ENCODE measurements at regions not wholly inside any gene's neighbourhood (a gene's known extent, or its start where the extent isn't known, plus 50 kb on each side); places are given as distances from the start of the nearest gene placed in this dataset.

DNA sequence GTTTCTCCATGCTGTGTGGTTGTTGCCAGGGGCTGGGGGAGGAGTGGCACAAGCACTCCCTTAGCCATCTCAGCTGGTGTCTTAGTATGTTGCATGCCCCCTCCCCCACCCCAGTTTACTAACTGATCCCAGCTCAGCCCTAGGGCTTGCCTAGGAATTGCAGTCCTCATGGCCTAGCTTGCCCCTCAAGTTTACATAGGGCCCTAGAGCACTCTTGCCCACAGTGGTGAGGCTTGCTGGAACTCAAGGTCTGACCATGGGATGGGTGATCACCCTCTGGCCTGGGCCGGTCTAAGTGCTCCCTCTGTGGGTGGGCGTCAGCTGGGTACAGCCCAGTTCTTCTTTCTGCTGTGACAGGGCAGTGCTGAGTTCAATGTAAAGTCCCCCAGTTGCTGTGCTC, 156.1 kb upstream of the PIEZO2 start (continued):
- TF ChIP-seq, protein P1, sequence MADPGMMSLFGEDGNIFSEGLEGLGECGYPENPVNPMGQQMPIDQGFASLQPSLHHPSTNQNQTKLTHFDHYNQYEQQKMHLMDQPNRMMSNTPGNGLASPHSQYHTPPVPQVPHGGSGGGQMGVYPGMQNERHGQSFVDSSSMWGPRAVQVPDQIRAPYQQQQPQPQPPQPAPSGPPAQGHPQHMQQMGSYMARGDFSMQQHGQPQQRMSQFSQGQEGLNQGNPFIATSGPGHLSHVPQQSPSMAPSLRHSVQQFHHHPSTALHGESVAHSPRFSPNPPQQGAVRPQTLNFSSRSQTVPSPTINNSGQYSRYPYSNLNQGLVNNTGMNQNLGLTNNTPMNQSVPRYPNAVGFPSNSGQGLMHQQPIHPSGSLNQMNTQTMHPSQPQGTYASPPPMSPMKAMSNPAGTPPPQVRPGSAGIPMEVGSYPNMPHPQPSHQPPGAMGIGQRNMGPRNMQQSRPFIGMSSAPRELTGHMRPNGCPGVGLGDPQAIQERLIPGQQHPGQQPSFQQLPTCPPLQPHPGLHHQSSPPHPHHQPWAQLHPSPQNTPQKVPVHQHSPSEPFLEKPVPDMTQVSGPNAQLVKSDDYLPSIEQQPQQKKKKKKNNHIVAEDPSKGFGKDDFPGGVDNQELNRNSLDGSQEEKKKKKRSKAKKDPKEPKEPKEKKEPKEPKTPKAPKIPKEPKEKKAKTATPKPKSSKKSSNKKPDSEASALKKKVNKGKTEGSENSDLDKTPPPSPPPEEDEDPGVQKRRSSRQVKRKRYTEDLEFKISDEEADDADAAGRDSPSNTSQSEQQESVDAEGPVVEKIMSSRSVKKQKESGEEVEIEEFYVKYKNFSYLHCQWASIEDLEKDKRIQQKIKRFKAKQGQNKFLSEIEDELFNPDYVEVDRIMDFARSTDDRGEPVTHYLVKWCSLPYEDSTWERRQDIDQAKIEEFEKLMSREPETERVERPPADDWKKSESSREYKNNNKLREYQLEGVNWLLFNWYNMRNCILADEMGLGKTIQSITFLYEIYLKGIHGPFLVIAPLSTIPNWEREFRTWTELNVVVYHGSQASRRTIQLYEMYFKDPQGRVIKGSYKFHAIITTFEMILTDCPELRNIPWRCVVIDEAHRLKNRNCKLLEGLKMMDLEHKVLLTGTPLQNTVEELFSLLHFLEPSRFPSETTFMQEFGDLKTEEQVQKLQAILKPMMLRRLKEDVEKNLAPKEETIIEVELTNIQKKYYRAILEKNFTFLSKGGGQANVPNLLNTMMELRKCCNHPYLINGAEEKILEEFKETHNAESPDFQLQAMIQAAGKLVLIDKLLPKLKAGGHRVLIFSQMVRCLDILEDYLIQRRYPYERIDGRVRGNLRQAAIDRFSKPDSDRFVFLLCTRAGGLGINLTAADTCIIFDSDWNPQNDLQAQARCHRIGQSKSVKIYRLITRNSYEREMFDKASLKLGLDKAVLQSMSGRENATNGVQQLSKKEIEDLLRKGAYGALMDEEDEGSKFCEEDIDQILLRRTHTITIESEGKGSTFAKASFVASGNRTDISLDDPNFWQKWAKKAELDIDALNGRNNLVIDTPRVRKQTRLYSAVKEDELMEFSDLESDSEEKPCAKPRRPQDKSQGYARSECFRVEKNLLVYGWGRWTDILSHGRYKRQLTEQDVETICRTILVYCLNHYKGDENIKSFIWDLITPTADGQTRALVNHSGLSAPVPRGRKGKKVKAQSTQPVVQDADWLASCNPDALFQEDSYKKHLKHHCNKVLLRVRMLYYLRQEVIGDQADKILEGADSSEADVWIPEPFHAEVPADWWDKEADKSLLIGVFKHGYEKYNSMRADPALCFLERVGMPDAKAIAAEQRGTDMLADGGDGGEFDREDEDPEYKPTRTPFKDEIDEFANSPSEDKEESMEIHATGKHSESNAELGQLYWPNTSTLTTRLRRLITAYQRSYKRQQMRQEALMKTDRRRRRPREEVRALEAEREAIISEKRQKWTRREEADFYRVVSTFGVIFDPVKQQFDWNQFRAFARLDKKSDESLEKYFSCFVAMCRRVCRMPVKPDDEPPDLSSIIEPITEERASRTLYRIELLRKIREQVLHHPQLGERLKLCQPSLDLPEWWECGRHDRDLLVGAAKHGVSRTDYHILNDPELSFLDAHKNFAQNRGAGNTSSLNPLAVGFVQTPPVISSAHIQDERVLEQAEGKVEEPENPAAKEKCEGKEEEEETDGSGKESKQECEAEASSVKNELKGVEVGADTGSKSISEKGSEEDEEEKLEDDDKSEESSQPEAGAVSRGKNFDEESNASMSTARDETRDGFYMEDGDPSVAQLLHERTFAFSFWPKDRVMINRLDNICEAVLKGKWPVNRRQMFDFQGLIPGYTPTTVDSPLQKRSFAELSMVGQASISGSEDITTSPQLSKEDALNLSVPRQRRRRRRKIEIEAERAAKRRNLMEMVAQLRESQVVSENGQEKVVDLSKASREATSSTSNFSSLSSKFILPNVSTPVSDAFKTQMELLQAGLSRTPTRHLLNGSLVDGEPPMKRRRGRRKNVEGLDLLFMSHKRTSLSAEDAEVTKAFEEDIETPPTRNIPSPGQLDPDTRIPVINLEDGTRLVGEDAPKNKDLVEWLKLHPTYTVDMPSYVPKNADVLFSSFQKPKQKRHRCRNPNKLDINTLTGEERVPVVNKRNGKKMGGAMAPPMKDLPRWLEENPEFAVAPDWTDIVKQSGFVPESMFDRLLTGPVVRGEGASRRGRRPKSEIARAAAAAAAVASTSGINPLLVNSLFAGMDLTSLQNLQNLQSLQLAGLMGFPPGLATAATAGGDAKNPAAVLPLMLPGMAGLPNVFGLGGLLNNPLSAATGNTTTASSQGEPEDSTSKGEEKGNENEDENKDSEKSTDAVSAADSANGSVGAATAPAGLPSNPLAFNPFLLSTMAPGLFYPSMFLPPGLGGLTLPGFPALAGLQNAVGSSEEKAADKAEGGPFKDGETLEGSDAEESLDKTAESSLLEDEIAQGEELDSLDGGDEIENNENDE (IDR thresholded peaks at IDR 0.05; ENCODE audit: low read depth, low read length): no peak
- TF ChIP-seq MAZ (CRISPR knock-in tag; conservative IDR thresholded peaks at IDR 0.05 in 1 of 2, IDR thresholded peaks at IDR 0.05 in 1 of 2) (no peak), DDX20 (tag; IDR thresholded peaks at IDR 0.05; ENCODE audit: low read depth) (no peak), ZNF699 (CRISPR knock-in tag; IDR thresholded peaks at IDR 0.05; ENCODE audit: insufficient replicate concordance) (no peak), ZNF507 (tag; conservative IDR thresholded peaks at IDR 0.05) (no peak), PHB2 (IDR thresholded peaks at IDR 0.05; ENCODE audit: low read depth) (no peak), NCOA4 (IDR thresholded peaks at IDR 0.05; ENCODE audit: partially characterized antibody) (no peak), NFYB (IDR thresholded peaks at IDR 0.05; ENCODE audit: extremely low read depth, insufficient read length) (no peak)
- TF ChIP-seq, protein P2, sequence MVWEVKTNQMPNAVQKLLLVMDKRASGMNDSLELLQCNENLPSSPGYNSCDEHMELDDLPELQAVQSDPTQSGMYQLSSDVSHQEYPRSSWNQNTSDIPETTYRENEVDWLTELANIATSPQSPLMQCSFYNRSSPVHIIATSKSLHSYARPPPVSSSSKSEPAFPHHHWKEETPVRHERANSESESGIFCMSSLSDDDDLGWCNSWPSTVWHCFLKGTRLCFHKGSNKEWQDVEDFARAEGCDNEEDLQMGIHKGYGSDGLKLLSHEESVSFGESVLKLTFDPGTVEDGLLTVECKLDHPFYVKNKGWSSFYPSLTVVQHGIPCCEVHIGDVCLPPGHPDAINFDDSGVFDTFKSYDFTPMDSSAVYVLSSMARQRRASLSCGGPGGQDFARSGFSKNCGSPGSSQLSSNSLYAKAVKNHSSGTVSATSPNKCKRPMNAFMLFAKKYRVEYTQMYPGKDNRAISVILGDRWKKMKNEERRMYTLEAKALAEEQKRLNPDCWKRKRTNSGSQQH (CRISPR knock-in tag; IDR thresholded peaks at IDR 0.05): no peak

All from K562 (cell line).